Effector memory CD8-positive, alpha-beta T cell (primary cell): ENCODE measurements at regions not wholly inside any gene's neighbourhood (a gene's known extent, or its start where the extent isn't known, plus 50 kb on each side); places are given as distances from the start of the nearest gene placed in this dataset.

ENCODE experiments used
- ATAC-seq: fragments of 150-1000 bp; cut with Tn5 transposase; replicated peaks from 2 replicates; pipeline ENCODE4 v1.10.0; 2021; ENCODE audit warnings: mild to moderate bottlenecking, moderate library complexity
- DNase-seq, 3 experiments: peaks; one replicate each; pipeline ENCODE4 v3.0.0; 2021
- H3K27ac Mint-ChIP-seq, 2 donors: one replicate each; pipeline ENCODE4 v1.8.0; 2022; ENCODE audit warnings: mild to moderate bottlenecking in 2 of 2, mixed read lengths in 2 of 2, moderate library complexity in 2 of 2
- H3K27me3 Mint-ChIP-seq, 2 donors: one replicate each; pipeline ENCODE4 v1.8.0; 2022; ENCODE audit warnings: mixed read lengths in 2 of 2
- H3K36me3 Mint-ChIP-seq: one replicate; pipeline ENCODE4 v1.8.0; 2022; ENCODE audit warnings: mild to moderate bottlenecking, moderate library complexity, mixed read lengths; ENCODE audit not compliant: insufficient read depth
- H3K4me1 Mint-ChIP-seq, 2 donors: one replicate each; pipeline ENCODE4 v1.8.0; 2022; ENCODE audit warnings: low read depth in 2 of 2, mixed read lengths in 2 of 2
- H3K4me3 Mint-ChIP-seq, 2 donors: one replicate each; pipeline ENCODE4 v1.8.0; 2022; ENCODE audit warnings: mild to moderate bottlenecking in 2 of 2, mixed read lengths in 2 of 2, moderate library complexity in 2 of 2
- H3K9me3 Mint-ChIP-seq, 2 donors: one replicate each; pipeline ENCODE4 v1.8.0; 2022; ENCODE audit warnings: mixed read lengths in 2 of 2

GRCh38 chr5:73280821-73281746, 108.1 kb downstream of the TMEM174 start:
- H3K4me3 Mint-ChIP-seq: no peak overlapping the region
- no peaks in the 10 kb centered on the region for H3K4me1 Mint-ChIP-seq
- DNase-seq (no peak), ATAC-seq (no peak)
- H3K9me3 Mint-ChIP-seq: no peaks in the 10 kb centered on the region
- peaks cover 72 to 94% of the 10 kb centered on the region in 2 donors for H3K27me3 Mint-ChIP-seq
- no peak overlapping the region for H3K27ac Mint-ChIP-seq
- peaks cover 3% of the 10 kb centered on the region for H3K36me3 Mint-ChIP-seq

GRCh38 chr5:73280386-73280785, 107.4 kb downstream of the TMEM174 start:
- Mint-ChIP-seq H3K4me3 (no peak overlapping the region), H3K27me3 (peaks cover 73 to 99% of the 10 kb centered on the region in 2 donors), H3K36me3 (peaks cover 3% of the 10 kb centered on the region), H3K27ac (no peak overlapping the region), H3K4me1 (no peaks in the 10 kb centered on the region), H3K9me3 (no peaks in the 10 kb centered on the region)
- ATAC-seq: no peak
- DNase-seq: no peak

GRCh38 chr5:73279805-73280204, 106.8 kb downstream of the TMEM174 start:
- Mint-ChIP-seq H3K4me3 (no peak overlapping the region), H3K27me3 (peaks cover 75 to 99% of the 10 kb centered on the region in 2 donors), H3K36me3 (peaks cover 3% of the 10 kb centered on the region), H3K4me1 (no peaks in the 10 kb centered on the region), H3K9me3 (no peaks in the 10 kb centered on the region), H3K27ac (no peak overlapping the region)
- no peak for DNase-seq
- no peak for ATAC-seq

- Mint-ChIP-seq H3K9me3 (no peaks in the 10 kb centered on the region), H3K27ac (no peak overlapping the region), H3K4me1 (no peaks in the 10 kb centered on the region), H3K36me3 (peaks cover 3% of the 10 kb centered on the region), H3K27me3 (peaks cover 74 to 99% of the 10 kb centered on the region in 2 donors), H3K4me3 (no peak overlapping the region)
- no peak for DNase-seq
- ATAC-seq: no peak
Observed at GRCh38 chr5:73278693-73279092, 105.7 kb downstream of the TMEM174 start.

GRCh38 chr5:73274881-73275663, 102.1 kb downstream of the TMEM174 start:
- peaks cover 68 to 85% of the 10 kb centered on the region in 2 donors for H3K27me3 Mint-ChIP-seq
- ATAC-seq (no peak), DNase-seq (no peak)
- H3K27ac Mint-ChIP-seq: no peak overlapping the region
- no peaks in the 10 kb centered on the region for H3K36me3 Mint-ChIP-seq
- H3K4me3 Mint-ChIP-seq: no peak overlapping the region
- H3K4me1 Mint-ChIP-seq: no peaks in the 10 kb centered on the region
- H3K9me3 Mint-ChIP-seq: no peaks in the 10 kb centered on the region

GRCh38 chr5:73274121-73274520, 101.1 kb downstream of the TMEM174 start:
- Mint-ChIP-seq H3K4me1 (no peaks in the 10 kb centered on the region), H3K27ac (no peak overlapping the region), H3K4me3 (no peak overlapping the region), H3K36me3 (no peaks in the 10 kb centered on the region), H3K27me3 (peaks cover 62 to 84% of the 10 kb centered on the region in 2 donors), H3K9me3 (no peaks in the 10 kb centered on the region)
- ATAC-seq (no peak), DNase-seq (no peak)

DNA sequence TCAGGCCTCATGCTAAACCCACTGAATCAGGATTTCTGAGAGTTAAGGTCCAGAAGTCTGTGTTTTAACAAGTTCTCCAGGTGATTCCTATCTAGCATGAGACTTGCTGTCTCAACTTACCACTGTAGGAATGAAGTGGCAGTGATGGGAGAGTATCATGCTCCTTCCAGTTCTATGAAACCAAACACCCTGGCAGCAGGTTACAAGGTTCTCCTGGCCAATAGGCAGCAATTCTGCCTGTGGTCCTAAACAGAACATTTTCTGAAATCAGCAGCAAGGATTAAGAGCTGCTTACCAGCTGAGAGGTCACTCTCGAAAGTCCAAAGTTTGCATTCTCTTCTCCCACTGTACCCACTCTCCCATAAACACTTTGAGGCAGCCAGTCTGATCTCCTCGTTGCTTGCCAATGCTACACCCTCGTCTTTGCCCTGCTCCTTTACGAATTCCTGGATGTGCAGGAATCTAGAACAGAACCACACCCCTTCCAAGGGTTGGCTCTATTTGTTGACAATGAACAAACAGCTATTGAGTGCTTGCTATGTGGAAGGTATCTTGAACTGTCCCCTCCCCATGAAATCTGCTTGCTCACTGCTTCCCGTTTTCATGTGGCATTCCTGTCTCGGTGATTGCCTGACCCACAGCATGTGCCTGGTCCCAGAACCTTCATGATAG, 100.5 kb downstream of the TMEM174 start:
- no peaks in the 10 kb centered on the region for H3K36me3 Mint-ChIP-seq
- H3K9me3 Mint-ChIP-seq: no peaks in the 10 kb centered on the region
- H3K27me3 Mint-ChIP-seq: peaks cover 58 to 78% of the 10 kb centered on the region in 2 donors
- DNase-seq: no peak
- H3K4me3 Mint-ChIP-seq: no peak overlapping the region
- H3K27ac Mint-ChIP-seq: no peak overlapping the region
- no peak for ATAC-seq
- H3K4me1 Mint-ChIP-seq: no peaks in the 10 kb centered on the region

GRCh38 chr5:73272351-73272750, 99.4 kb downstream of the TMEM174 start:
- H3K4me1 Mint-ChIP-seq: no peaks in the 10 kb centered on the region
- no peaks in the 10 kb centered on the region for H3K9me3 Mint-ChIP-seq
- H3K27ac Mint-ChIP-seq: no peak overlapping the region
- H3K4me3 Mint-ChIP-seq: no peak overlapping the region
- H3K36me3 Mint-ChIP-seq: no peaks in the 10 kb centered on the region
- no peak for ATAC-seq
- H3K27me3 Mint-ChIP-seq: peaks cover 56 to 74% of the 10 kb centered on the region in 2 donors
- DNase-seq: no peak

DNA sequence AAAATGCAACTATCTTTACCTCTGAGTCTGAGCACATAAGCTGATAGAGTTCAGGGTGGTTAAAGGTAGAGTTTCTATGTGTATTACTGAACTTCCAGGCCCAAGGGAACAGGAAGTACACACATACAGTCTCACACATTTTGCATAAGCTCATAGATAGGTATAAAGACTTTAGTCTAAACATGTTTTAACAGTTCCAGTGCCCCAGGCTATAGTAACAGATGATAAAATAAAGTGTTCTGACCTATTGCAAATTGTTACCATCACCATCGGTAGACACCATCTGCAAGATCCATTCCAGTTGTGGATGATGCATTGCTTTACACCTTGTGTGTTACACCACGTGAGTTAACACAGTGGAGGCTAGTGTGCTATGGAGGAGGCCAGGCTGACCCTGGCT, 95.8 kb downstream of the TMEM174 start:
- H3K27me3 Mint-ChIP-seq: peaks cover 47 to 54% of the 10 kb centered on the region in 2 donors
- DNase-seq (no peak), ATAC-seq (no peak)
- H3K9me3 Mint-ChIP-seq: no peaks in the 10 kb centered on the region
- H3K4me1 Mint-ChIP-seq: no peaks in the 10 kb centered on the region
- H3K36me3 Mint-ChIP-seq: no peaks in the 10 kb centered on the region
- no peak overlapping the region for H3K27ac Mint-ChIP-seq
- H3K4me3 Mint-ChIP-seq: no peak overlapping the region

DNA sequence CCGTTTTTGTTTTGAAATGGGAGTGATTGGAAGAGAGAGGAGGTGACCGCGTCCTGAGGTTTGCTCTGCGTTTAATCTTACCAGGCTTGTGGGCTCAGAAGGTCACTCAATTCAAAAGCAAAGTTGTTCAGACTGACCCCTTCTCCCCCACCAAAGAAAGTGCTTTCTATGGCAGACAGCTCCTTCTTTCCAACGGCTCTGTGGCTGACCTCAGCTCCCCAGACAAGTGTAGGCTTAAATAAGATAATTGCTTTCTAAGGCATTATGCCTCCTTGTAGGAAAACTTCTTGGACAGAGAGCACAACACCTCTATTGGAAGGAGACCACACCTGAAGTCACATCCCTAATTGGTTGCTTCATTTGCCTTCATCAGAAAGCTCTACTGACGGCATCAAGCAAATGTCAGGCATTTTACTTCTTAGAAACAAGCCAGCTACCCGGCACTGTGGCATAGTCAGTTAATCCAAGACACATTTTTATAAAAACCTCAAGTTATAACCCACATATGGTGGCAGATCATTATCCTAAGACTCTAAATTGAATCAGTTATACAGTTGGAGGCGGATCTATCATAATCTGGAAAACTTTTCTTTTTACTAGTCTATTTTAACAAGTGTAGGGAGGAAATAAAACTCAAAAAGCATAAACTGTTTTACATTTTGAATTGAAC, 94.9 kb downstream of the TMEM174 start:
- no peak for ATAC-seq
- H3K27me3 Mint-ChIP-seq: peaks cover 45 to 54% of the 10 kb centered on the region in 2 donors
- H3K4me3 Mint-ChIP-seq: no peak overlapping the region
- H3K4me1 Mint-ChIP-seq: no peaks in the 10 kb centered on the region
- no peak overlapping the region for H3K27ac Mint-ChIP-seq
- no peak for DNase-seq
- no peaks in the 10 kb centered on the region for H3K9me3 Mint-ChIP-seq
- no peaks in the 10 kb centered on the region for H3K36me3 Mint-ChIP-seq

DNA sequence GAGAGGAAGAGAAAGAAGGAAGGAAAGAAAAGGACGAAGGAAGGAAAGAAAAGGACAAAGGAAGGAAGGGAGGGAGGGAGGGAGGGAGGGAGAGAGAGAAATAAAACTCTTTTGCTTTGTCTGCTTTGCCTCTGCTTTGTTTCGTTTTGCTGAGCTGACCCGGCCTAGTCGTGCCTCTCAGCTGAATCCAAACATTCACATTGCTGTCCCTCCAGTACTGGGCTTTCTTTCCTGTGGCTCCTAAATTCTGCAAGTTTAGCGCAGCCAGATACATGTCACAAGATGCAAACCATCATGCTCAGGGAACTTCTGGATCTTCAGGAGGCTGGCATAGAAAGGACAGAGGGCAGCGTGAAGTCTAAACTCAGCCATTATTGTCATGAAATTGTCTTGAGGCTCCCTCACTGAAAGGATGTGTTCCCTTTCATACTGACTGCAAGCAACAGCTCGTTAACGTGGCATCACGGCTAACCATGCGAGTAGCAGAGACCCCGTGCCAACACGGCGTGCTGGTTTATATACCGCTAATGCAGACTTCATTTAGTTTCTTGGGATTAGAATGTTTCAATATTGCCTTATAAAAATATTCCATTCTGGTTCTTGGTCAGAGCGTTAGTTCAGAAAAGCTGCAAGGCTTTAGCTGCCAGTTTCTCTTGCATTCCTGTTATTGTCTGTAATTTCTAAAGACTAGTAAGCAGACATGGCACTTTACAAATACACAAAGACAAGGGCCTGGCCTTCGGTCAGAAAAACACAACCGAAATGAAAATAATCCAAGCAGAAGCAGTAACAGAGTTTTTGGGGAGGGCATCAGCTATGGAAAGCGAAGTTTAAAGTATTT, 94.2 kb downstream of the TMEM174 start:
- DNase-seq: no peak
- Mint-ChIP-seq H3K4me3 (no peak overlapping the region), H3K27me3 (peaks cover 47 to 56% of the 10 kb centered on the region in 2 donors), H3K4me1 (no peaks in the 10 kb centered on the region), H3K36me3 (no peaks in the 10 kb centered on the region), H3K9me3 (no peaks in the 10 kb centered on the region), H3K27ac (no peak overlapping the region)
- no peak for ATAC-seq

DNA sequence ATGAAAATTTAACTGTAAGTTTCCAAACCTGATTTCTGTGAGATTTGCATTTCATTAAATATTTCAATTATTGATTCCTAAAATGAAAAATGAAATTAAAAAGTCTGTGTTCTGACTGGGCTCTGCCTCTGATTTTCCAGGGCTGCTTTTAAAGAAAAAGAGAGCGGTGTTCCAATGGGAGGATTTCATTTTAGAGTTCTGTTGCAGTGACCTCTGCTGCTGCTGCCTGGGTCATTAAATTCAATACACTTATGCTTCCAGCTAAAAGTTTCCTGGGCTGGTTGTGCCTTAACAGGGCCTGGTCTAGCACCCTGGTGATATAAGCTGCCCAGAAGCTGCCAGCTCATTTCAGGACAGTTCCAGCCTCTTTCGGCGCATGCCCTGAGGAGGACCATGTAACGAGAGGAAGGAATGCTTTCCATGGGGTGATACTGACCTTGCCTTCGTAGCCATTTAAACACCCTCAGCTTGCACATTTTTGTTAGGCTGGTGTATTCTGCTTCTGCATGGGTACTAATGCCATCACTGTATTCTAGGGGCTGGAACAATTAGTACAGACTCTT, 93.3 kb downstream of the TMEM174 start:
- ATAC-seq (no peak), DNase-seq (no peak)
- Mint-ChIP-seq H3K9me3 (no peaks in the 10 kb centered on the region), H3K27ac (no peak overlapping the region), H3K4me1 (no peaks in the 10 kb centered on the region), H3K36me3 (no peaks in the 10 kb centered on the region), H3K27me3 (peaks cover 56 to 65% of the 10 kb centered on the region in 2 donors), H3K4me3 (no peak overlapping the region)
